Hepatocyte (in vitro differentiated cells): ENCODE measurements at regions not wholly inside any gene's neighbourhood (a gene's known extent, or its start where the extent isn't known, plus 50 kb on each side); places are given as distances from the start of the nearest gene placed in this dataset.

Experiments used
- EZH2 ChIP-seq: fragments of 200-600 bp; sonication (generic); IDR thresholded peaks from 2 replicates; pipeline ENCODE4 v1.6.1; 2016; ENCODE audit warnings: antibody characterized with exemption, mild to moderate bottlenecking, borderline replicate concordance
- EZH2phosphoT487 ChIP-seq: fragments of 200-600 bp; sonication (generic); IDR thresholded peaks from one replicate; pipeline ENCODE4 v1.6.1; 2018; ENCODE audit warnings: antibody characterized with exemption, mild to moderate bottlenecking, low read depth, moderate library complexity; ENCODE audit not compliant: unreplicated experiment, severe bottlenecking
- TF ChIP-seq, protein P1 (sequence below): fragments of 200-600 bp; sonication (generic); IDR thresholded peaks from 2 replicates; pipeline ENCODE4 v1.5.1; 2016; ENCODE audit warnings: antibody characterized with exemption, mild to moderate bottlenecking; ENCODE audit not compliant: poor library complexity

DNA sequence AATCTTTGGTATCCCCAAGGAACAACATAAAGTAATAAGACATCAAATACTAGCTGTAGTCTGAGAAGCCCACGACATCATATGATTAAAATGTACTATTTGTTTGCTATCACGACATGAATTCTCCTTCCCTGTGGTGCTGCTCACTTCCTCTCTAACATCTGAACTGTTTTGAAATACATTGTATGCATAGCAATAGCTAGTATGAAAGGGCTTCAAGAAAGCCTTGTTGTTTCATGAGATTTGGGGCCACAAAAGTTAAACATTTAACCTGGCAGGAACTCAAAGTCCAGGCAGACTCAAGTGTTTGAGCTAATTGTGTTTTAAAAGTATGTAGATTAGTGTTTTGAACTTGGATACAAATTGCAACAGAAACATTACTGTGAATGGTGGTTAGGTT, 237.4 kb upstream of the PTGER4 start:
- TF ChIP-seq, protein P1, sequence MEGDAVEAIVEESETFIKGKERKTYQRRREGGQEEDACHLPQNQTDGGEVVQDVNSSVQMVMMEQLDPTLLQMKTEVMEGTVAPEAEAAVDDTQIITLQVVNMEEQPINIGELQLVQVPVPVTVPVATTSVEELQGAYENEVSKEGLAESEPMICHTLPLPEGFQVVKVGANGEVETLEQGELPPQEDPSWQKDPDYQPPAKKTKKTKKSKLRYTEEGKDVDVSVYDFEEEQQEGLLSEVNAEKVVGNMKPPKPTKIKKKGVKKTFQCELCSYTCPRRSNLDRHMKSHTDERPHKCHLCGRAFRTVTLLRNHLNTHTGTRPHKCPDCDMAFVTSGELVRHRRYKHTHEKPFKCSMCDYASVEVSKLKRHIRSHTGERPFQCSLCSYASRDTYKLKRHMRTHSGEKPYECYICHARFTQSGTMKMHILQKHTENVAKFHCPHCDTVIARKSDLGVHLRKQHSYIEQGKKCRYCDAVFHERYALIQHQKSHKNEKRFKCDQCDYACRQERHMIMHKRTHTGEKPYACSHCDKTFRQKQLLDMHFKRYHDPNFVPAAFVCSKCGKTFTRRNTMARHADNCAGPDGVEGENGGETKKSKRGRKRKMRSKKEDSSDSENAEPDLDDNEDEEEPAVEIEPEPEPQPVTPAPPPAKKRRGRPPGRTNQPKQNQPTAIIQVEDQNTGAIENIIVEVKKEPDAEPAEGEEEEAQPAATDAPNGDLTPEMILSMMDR = no peak
- TF ChIP-seq EZH2 (no peak), EZH2phosphoT487 (no peak)
